ENCODE measurements at regions not wholly inside any gene's neighbourhood (a gene's known extent, or its start where the extent isn't known, plus 50 kb on each side); places are given as distances from the start of the nearest gene placed in this dataset.

GRCh38 chr14:87380054-87380453 lies 612.9 kb downstream of the GALC start:
- TF ChIP-seq CTCF (IDR thresholded peaks at IDR 0.05; ENCODE audit: poor library complexity) (no peak), EZH2 (IDR thresholded peaks at IDR 0.05; ENCODE audit: borderline replicate concordance) (no peak)

Data from hepatocyte (in vitro differentiated cells).